ENCODE measurements at regions not wholly inside any gene's neighbourhood (a gene's known extent, or its start where the extent isn't known, plus 50 kb on each side); places are given as distances from the start of the nearest gene placed in this dataset.

DNA sequence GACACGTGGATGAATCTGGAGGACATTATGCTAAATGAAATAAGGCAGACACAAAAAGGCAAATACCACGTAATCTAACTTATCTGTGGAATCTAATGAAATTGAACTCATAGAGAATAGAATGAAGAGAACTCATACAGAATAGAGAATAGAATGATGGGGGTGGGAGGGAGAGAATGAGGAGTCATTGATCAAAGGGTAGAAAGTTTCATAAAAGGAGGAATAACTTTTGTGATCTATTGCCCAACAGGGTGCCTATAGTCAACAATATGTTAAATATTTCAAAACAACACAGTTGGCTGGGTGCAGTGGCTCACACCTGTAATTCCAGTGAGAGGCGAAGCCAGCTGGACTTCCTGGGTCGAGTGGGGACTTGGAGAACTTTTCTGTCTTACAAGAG, 54.9 kb upstream of the ZNF169 start:
- WGBS (ENCODE audit: extremely low coverage, insufficient coverage, low lambda C conversion rate) = no CpG with 5 or more reads among the region's 4 CpGs
- H3K18ac ChIP-seq (ENCODE audit: low read length) = no peak overlapping the region
- H2BK15ac ChIP-seq (replicated peaks; ENCODE audit: low read depth) = no peak overlapping the region
- H3K36me3 ChIP-seq (ENCODE audit: control insufficient read depth, insufficient read depth, low read length) = no peaks in the 10 kb centered on the region
- H3K9ac ChIP-seq (ENCODE audit: low read length) = no peak overlapping the region
- H3K4ac ChIP-seq (ENCODE audit: low read depth, low read length) = no peak overlapping the region
- no peaks in the 10 kb centered on the region for H3K27me3 ChIP-seq (ENCODE audit: insufficient read depth, low read length, poor library complexity)
- H3K79me2 ChIP-seq (ENCODE audit: control insufficient read depth, insufficient read depth, low read length) = no peaks in the 10 kb centered on the region
- no peak overlapping the region for H2AK5ac ChIP-seq (ENCODE audit: low read length)
- no peak overlapping the region for H3K27ac ChIP-seq (ENCODE audit: low read depth, low read length)
- H2BK120ac ChIP-seq (ENCODE audit: low read depth, low read length) = no peak overlapping the region
- H3K56ac ChIP-seq (ENCODE audit: low read length) = no peak overlapping the region
- no peak overlapping the region for H2BK5ac ChIP-seq (ENCODE audit: low read length)
- no peaks in the 10 kb centered on the region for H3K4me1 ChIP-seq (ENCODE audit: control insufficient read depth, low read depth, low read length)
- DNase-seq = no peak
- H4K8ac ChIP-seq (ENCODE audit: low read depth, low read length) = no peak overlapping the region
- H3K4me2 ChIP-seq (ENCODE audit: low read length) = no peak overlapping the region
- H4K5ac ChIP-seq (ENCODE audit: low read length) = no peak overlapping the region
- no peak overlapping the region for H3K23ac ChIP-seq (ENCODE audit: low read length)
- H3K79me1 ChIP-seq (ENCODE audit: low read length) = no peaks in the 10 kb centered on the region
- no peak overlapping the region for H3K4me3 ChIP-seq (ENCODE audit: low read length)

GRCh38 chr9:94207781-94208180, 51.3 kb upstream of the ZNF169 start:
- Histone ChIP-seq H3K23ac (ENCODE audit: low read length) (no peak overlapping the region), H4K8ac (ENCODE audit: low read depth, low read length) (no peak overlapping the region), H3K79me2 (ENCODE audit: control insufficient read depth, insufficient read depth, low read length) (no peaks in the 10 kb centered on the region), H4K5ac (ENCODE audit: low read length) (no peak overlapping the region), H2BK15ac (replicated peaks; ENCODE audit: low read depth) (no peak overlapping the region), H3K36me3 (ENCODE audit: control insufficient read depth, insufficient read depth, low read length) (no peaks in the 10 kb centered on the region), H2BK5ac (ENCODE audit: low read length) (no peak overlapping the region), H3K79me1 (ENCODE audit: low read length) (no peaks in the 10 kb centered on the region), H3K4me1 (ENCODE audit: control insufficient read depth, low read depth, low read length) (peaks cover 2% of the 10 kb centered on the region), H3K4me2 (ENCODE audit: low read length) (no peak overlapping the region), H2AK5ac (ENCODE audit: low read length) (no peak overlapping the region), H2BK120ac (ENCODE audit: low read depth, low read length) (no peak overlapping the region), H3K9ac (ENCODE audit: low read length) (no peak overlapping the region), H3K56ac (ENCODE audit: low read length) (no peak overlapping the region), H3K27me3 (ENCODE audit: insufficient read depth, low read length, poor library complexity) (no peaks in the 10 kb centered on the region), H3K18ac (ENCODE audit: low read length) (no peak overlapping the region), H3K4ac (ENCODE audit: low read depth, low read length) (no peak overlapping the region), H3K4me3 (ENCODE audit: low read length) (no peak overlapping the region), H3K27ac (ENCODE audit: low read depth, low read length) (no peak overlapping the region)
- WGBS (ENCODE audit: extremely low coverage, insufficient coverage, low lambda C conversion rate) = no CpG with 5 or more reads among the region's 1 CpG
- no peak for DNase-seq

Small RNAs in the stretch of these regions (small RNA-seq; reads per million reads assigned to genes)
- gene MIRLET7A1 (ENCODE audit: insufficient read depth) (9.0 reads per million, percentile 84 among the genes with 10 or more reads in this experiment), gene MIRLET7D (ENCODE audit: insufficient read depth) (4.3 reads per million, percentile 65 among the genes with 10 or more reads in this experiment), gene MIRLET7F1 (ENCODE audit: insufficient read depth) (1.1 reads per million)

Data from mesendoderm (in vitro differentiated cells).